Loucy (cell line): ENCODE measurements at regions not wholly inside any gene's neighbourhood (a gene's known extent, or its start where the extent isn't known, plus 50 kb on each side); places are given as distances from the start of the nearest gene placed in this dataset.

Experiments
- H2AFZ ChIP-seq: fragments of 200-600 bp; sonication (generic); 2 replicates; pipeline ENCODE4 v1.6.0; 2016; ENCODE audit warnings: antibody characterized with exemption, mild to moderate bottlenecking, low read length, moderate library complexity
- H3F3A ChIP-seq: fragments of 200-600 bp; 2 replicates; pipeline ENCODE4 v1.6.0; 2016; ENCODE audit warnings: antibody characterized with exemption, low read depth, mild to moderate bottlenecking
- H3K27me3 ChIP-seq: fragments of 200-600 bp; sonication (generic); 2 replicates; pipeline ENCODE4 v1.6.1; 2014; ENCODE audit warnings: low read length, mild to moderate bottlenecking; ENCODE audit not compliant: insufficient read depth, poor library complexity, severe bottlenecking
- H3K36me3 ChIP-seq: fragments of 200-600 bp; sonication (generic); 2 replicates; pipeline ENCODE4 v1.6.1; 2016; ENCODE audit warnings: low read length; ENCODE audit not compliant: insufficient read depth
- H3K4me1 ChIP-seq: fragments of 200-600 bp; sonication (generic); 2 replicates; pipeline ENCODE4 v1.5.1; 2014; ENCODE audit warnings: low read length, mild to moderate bottlenecking; ENCODE audit not compliant: insufficient read depth, poor library complexity, severe bottlenecking
- H3K4me2 ChIP-seq: fragments of 200-600 bp; sonication (generic); 2 replicates; pipeline ENCODE4 v1.6.0; 2014; ENCODE audit warnings: antibody characterized with exemption, low read length, low read depth, mild to moderate bottlenecking; ENCODE audit not compliant: poor library complexity, severe bottlenecking
- H3K4me3 ChIP-seq: fragments of 200-600 bp; sonication (generic); 2 replicates; pipeline ENCODE4 v1.5.1; 2014; ENCODE audit warnings: low read length, mild to moderate bottlenecking, mixed read lengths; ENCODE audit not compliant: poor library complexity, severe bottlenecking
- H3K79me2 ChIP-seq: fragments of 200-600 bp; sonication (generic); 2 replicates; pipeline ENCODE4 v1.6.1; 2014; ENCODE audit warnings: low read length; ENCODE audit not compliant: insufficient read depth
- H3K9ac ChIP-seq: fragments of 200-600 bp; sonication (generic); 2 replicates; pipeline ENCODE4 v1.6.0; 2014; ENCODE audit warnings: mild to moderate bottlenecking, low read depth, low read length, moderate library complexity; ENCODE audit not compliant: poor library complexity, severe bottlenecking
- H3K9me2 ChIP-seq: fragments of 200-600 bp; sonication (generic); replicated peaks from 2 replicates; pipeline ENCODE4 v1.6.1; 2016; ENCODE audit warnings: low read depth, low read length, mixed read lengths
- H3K9me3 ChIP-seq: fragments of 200-600 bp; sonication (generic); 2 replicates; pipeline ENCODE4 v1.6.1; 2014; ENCODE audit warnings: mild to moderate bottlenecking, antibody characterized with exemption, low read length, low read depth; ENCODE audit not compliant: insufficient read depth
- H4K20me1 ChIP-seq: fragments of 200-600 bp; sonication (generic); 2 replicates; pipeline ENCODE4 v1.6.0; 2014; ENCODE audit warnings: antibody characterized with exemption, low read length, mild to moderate bottlenecking; ENCODE audit not compliant: insufficient read depth, poor library complexity, severe bottlenecking
- EZH2phosphoT487 ChIP-seq: fragments of 200-600 bp; IDR thresholded peaks from 2 replicates; pipeline ENCODE4 v1.6.1; 2018; ENCODE audit warnings: antibody characterized with exemption, mild to moderate bottlenecking, moderate library complexity, borderline replicate concordance
- TF ChIP-seq, protein P1 (sequence below): fragments of 200-600 bp; sonication (generic); conservative IDR thresholded peaks from 2 replicates; pipeline ENCODE4 v1.5.1; 2014; ENCODE audit warnings: mild to moderate bottlenecking, antibody characterized with exemption, low read length

DNA sequence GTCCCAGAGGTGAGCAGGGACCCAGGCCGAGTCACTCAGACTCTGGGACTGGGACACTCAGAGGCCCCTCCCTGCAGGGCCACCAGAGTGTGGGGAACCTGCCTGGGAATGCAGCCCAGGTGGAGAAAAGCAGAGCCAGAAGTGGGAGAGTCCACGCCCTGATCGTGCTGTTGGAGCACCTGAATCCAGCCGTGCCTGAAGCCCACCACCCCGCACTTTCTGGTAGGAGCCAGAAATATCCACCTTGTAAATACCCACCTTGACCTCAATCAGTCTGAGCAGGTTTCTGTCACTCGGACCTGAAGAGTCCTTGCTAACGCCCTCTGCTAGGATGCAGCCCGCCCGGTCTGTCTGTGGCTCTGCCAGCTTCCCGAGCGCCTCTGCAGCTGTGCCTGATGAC is 86.7 kb downstream of the PDGFA start:
- H3K4me1 ChIP-seq: no peaks in the 10 kb centered on the region
- no peak overlapping the region for H2AFZ ChIP-seq
- no peaks in the 10 kb centered on the region for H4K20me1 ChIP-seq
- peaks cover 9% of the 10 kb centered on the region; the same call in 1 of the 2 replicates for H3K9me3 ChIP-seq
- H3K79me2 ChIP-seq: no peaks in the 10 kb centered on the region
- no peak overlapping the region for H3K4me3 ChIP-seq
- H3K4me2 ChIP-seq: no peak overlapping the region
- H3F3A ChIP-seq: no peaks in the 10 kb centered on the region
- H3K9ac ChIP-seq: no peak overlapping the region
- no peaks in the 10 kb centered on the region for H3K36me3 ChIP-seq
- no peaks in the 10 kb centered on the region for H3K27me3 ChIP-seq
- no peak for TF ChIP-seq EZH2phosphoT487
- TF ChIP-seq, protein P1, sequence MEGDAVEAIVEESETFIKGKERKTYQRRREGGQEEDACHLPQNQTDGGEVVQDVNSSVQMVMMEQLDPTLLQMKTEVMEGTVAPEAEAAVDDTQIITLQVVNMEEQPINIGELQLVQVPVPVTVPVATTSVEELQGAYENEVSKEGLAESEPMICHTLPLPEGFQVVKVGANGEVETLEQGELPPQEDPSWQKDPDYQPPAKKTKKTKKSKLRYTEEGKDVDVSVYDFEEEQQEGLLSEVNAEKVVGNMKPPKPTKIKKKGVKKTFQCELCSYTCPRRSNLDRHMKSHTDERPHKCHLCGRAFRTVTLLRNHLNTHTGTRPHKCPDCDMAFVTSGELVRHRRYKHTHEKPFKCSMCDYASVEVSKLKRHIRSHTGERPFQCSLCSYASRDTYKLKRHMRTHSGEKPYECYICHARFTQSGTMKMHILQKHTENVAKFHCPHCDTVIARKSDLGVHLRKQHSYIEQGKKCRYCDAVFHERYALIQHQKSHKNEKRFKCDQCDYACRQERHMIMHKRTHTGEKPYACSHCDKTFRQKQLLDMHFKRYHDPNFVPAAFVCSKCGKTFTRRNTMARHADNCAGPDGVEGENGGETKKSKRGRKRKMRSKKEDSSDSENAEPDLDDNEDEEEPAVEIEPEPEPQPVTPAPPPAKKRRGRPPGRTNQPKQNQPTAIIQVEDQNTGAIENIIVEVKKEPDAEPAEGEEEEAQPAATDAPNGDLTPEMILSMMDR: no peak
- H3K9me2 ChIP-seq: no peaks in the 10 kb centered on the region

DNA sequence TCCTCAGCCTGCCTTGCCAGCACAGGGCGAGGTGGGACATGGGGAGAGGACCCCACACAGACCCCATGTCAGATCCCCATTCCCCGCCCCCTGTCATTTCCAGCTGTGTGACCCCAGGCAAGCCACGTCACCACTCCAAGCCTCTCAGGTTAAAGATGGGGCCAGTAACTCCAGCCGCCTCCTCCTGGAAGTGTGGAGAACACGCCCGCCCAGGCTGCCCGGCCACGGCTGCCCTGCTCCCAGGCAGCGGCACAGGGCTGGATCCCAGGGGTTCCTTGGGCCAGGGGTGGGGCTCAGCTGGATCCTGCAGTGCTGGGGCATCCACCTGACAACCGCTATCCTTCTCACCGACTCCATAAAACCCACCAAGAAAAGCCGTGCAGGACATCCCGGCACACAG is 86.1 kb downstream of the PDGFA start:
- H3K9ac ChIP-seq: no peak overlapping the region
- no peak overlapping the region for H2AFZ ChIP-seq
- TF ChIP-seq EZH2phosphoT487: no peak
- TF ChIP-seq, protein P1: no peak
- no peaks in the 10 kb centered on the region for H3K27me3 ChIP-seq
- no peaks in the 10 kb centered on the region for H3K36me3 ChIP-seq
- no peaks in the 10 kb centered on the region for H3F3A ChIP-seq
- H3K4me3 ChIP-seq: no peak overlapping the region
- H3K9me2 ChIP-seq: no peaks in the 10 kb centered on the region
- no peak overlapping the region for H3K4me2 ChIP-seq
- H3K4me1 ChIP-seq: no peaks in the 10 kb centered on the region
- H3K9me3 ChIP-seq: peaks cover 9% of the 10 kb centered on the region; the same call in 1 of the 2 replicates
- H4K20me1 ChIP-seq: no peaks in the 10 kb centered on the region
- H3K79me2 ChIP-seq: no peaks in the 10 kb centered on the region

DNA sequence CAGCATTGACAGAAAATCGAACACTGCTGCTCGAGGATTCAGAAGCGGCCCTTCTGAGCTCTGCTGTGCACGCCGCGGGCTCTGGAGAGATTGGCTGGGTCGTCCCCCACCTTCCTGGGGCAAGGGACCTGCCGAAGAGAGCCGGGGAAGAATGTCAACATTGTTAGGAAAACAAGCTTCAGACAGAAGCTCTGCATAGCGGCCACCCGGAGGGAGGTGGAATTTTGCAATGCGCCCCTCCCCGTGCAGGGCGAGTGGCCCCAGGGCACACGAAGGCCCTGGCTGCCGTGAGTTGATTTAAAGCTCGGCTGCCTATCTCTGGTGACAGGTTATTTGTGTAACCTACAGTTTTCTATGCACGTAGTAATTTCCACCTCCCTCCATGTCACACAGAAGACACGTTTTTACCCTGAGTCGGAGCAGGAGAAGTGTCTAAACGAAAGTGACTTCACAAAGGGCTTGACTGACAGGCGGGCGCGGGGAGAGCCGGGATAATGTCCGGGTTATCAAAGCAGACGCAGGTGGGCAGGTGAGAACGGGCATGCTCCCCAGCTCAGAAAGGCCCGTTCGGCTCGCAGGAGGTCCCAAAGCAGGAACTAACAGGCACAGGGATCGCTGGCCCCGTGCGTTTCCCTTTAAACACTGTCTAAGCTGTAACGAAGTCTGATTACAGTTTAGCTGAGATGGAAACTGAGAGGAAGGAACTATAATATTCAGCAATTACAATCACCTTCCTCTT is 84.6 kb downstream of the PDGFA start:
- Histone ChIP-seq H3K27me3 (no peaks in the 10 kb centered on the region), H4K20me1 (no peaks in the 10 kb centered on the region), H3F3A (no peaks in the 10 kb centered on the region), H3K9ac (no peak overlapping the region), H3K36me3 (no peaks in the 10 kb centered on the region), H3K4me1 (no peaks in the 10 kb centered on the region), H3K79me2 (no peaks in the 10 kb centered on the region), H2AFZ (no peak overlapping the region), H3K9me2 (no peaks in the 10 kb centered on the region), H3K4me2 (no peak overlapping the region), H3K9me3 (peaks cover 23% of the 10 kb centered on the region; the same call in 1 of the 2 replicates), H3K4me3 (no peak overlapping the region)
- TF ChIP-seq, protein P1: no peak
- no peak for TF ChIP-seq EZH2phosphoT487
